Adrenal gland (tissue), 9 donors: ENCODE measurements at regions not wholly inside any gene's neighbourhood (a gene's known extent, or its start where the extent isn't known, plus 50 kb on each side); places are given as distances from the start of the nearest gene placed in this dataset.

Experiments
- DNase-seq, 7 donors: peaks; one replicate each; pipeline ENCODE4 v3.0.0-alpha.2; 2019 to 2020
- H3K27ac ChIP-seq, 5 donors: fragments of 200-600 bp; sonication (generic) in 4 of 5; 1 replicate in 3 of 5; 2 replicates in 2 of 5; pipeline versions ENCODE4 v1.5.1 to v1.8.0; 2016 to 2020; ENCODE audit warnings: mild to moderate bottlenecking in 1 of 5
- H3K27me3 ChIP-seq: fragments of 200-600 bp; 2 replicates; pipeline ENCODE4 v1.8.0; 2021
- H3K36me3 ChIP-seq, 2 donors: fragments of 200-600 bp; replicated peaks in 1 of 2; 1 replicate in 1 of 2; 2 replicates in 1 of 2; pipeline versions ENCODE4 v1.5.1 to v1.8.0; 2018 to 2022
- H3K4me1 ChIP-seq, 2 donors: fragments of 200-600 bp; replicated peaks in 1 of 2; 1 replicate in 1 of 2; 2 replicates in 1 of 2; pipeline versions ENCODE4 v1.5.1 to v1.8.0; 2018 to 2021
- H3K4me3 ChIP-seq, 4 donors: fragments of 200-600 bp; sonication (generic) in 3 of 4; one replicate each; pipeline ENCODE4 v1.5.1; 2016 to 2018
- H3K9me3 ChIP-seq, 3 donors: fragments of 200-600 bp; sonication (generic) in 1 of 3; replicated peaks in 1 of 3; 1 replicate in 2 of 3; 2 replicates in 1 of 3; pipeline versions ENCODE4 v1.5.1 to v1.8.0; 2016 to 2021
- POLR2A ChIP-seq, 2 donors: fragments of 450-650 bp; IDR thresholded peaks; one replicate each; pipeline ENCODE4 v1.6.1; 2017; ENCODE audit warnings: antibody characterized with exemption in 2 of 2, mild to moderate bottlenecking in 2 of 2, moderate library complexity in 1 of 2
- WGBS, 4 donors: extraction: QIAGEN DNeasy Blood & Tissue Kit in 2 of 4; methylation state at CpG; one replicate each; pipeline versions ENCODE4 v1.1.5 to v1.1.7; 2013 to 2017; 5-methylcytosine and 5-hydroxymethylcytosine counted together
- intact Hi-C, 2 donors: fragments of 100-400 bp; cut with DNase I; formaldehyde crosslinking; loops; one replicate each; pipeline versions ENCODE4 v1.14.1 to v1.15.0; 2022 to 2023
- TF ChIP-seq, protein P1 (sequence below), 6 experiments: fragments of 450-650 bp in 4 of 6; fragments of 200-600 bp in 2 of 6; sonication (generic) in 1 of 6; IDR thresholded peaks; 1 replicate in 5 of 6; 2 replicates in 1 of 6; pipeline versions ENCODE4 v1.5.1 to v1.8.0; 2016 to 2021; ENCODE audit warnings: antibody characterized with exemption in 6 of 6, mild to moderate bottlenecking in 2 of 6, moderate library complexity in 1 of 6
- donor health status: healthy with polysubstance abuse.
- donor health status: Bipolar disorder and iron deficiency.
- donor health status: DM: yes; HTN: yes; CAD: no.
- donor health status: DM: no; HTN: no; CAD: no.
- donor health status: DM: no; HTN: no; CAD: no.

GRCh38 chr15:93631958-93632618 is 543.1 kb upstream of the RGMA start:
- no peaks in the 10 kb centered on the region for H3K4me1 ChIP-seq
- no peak overlapping the region for H3K4me3 ChIP-seq
- no peak overlapping the region for H3K27ac ChIP-seq
- DNase-seq: no peak
- H3K36me3 ChIP-seq: no peaks in the 10 kb centered on the region
- H3K9me3 ChIP-seq: no peaks in the 10 kb centered on the region
- WGBS, 4 donors: 68 to 75% (median 73%) methylated on average over 9 of the region's 9 CpGs
- H3K27me3 ChIP-seq: no peaks in the 10 kb centered on the region
- intact Hi-C loops: no loop called here
- TF ChIP-seq, protein P1, sequence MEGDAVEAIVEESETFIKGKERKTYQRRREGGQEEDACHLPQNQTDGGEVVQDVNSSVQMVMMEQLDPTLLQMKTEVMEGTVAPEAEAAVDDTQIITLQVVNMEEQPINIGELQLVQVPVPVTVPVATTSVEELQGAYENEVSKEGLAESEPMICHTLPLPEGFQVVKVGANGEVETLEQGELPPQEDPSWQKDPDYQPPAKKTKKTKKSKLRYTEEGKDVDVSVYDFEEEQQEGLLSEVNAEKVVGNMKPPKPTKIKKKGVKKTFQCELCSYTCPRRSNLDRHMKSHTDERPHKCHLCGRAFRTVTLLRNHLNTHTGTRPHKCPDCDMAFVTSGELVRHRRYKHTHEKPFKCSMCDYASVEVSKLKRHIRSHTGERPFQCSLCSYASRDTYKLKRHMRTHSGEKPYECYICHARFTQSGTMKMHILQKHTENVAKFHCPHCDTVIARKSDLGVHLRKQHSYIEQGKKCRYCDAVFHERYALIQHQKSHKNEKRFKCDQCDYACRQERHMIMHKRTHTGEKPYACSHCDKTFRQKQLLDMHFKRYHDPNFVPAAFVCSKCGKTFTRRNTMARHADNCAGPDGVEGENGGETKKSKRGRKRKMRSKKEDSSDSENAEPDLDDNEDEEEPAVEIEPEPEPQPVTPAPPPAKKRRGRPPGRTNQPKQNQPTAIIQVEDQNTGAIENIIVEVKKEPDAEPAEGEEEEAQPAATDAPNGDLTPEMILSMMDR (IDR thresholded peaks at IDR 0.05): no peak
- no peak for TF ChIP-seq POLR2A (IDR thresholded peaks at IDR 0.05)

- no peak for DNase-seq
- peaks cover 5% of the 10 kb centered on the region for H3K27me3 ChIP-seq
- H3K36me3 ChIP-seq: no peaks in the 10 kb centered on the region
- H3K27ac ChIP-seq: no peak overlapping the region
- H3K9me3 ChIP-seq: no peaks in the 10 kb centered on the region
- H3K4me3 ChIP-seq: no peak overlapping the region
- TF ChIP-seq, protein P1 (IDR thresholded peaks at IDR 0.05): no peak
- no peak for TF ChIP-seq POLR2A (IDR thresholded peaks at IDR 0.05)
- H3K4me1 ChIP-seq: no peaks in the 10 kb centered on the region
- intact Hi-C loops: no loop called here
- 64 to 73% (median 68%) methylated on average over 5 of the region's 5 CpGs for WGBS, 4 donors
Observed at GRCh38 chr15:93619597-93619996, 530.6 kb upstream of the RGMA start.

- H3K36me3 ChIP-seq: no peaks in the 10 kb centered on the region
- TF ChIP-seq, protein P1 (IDR thresholded peaks at IDR 0.05): no peak
- no peak for TF ChIP-seq POLR2A (IDR thresholded peaks at IDR 0.05)
- DNase-seq: no peak
- peaks cover 5% of the 10 kb centered on the region for H3K27me3 ChIP-seq
- no peak overlapping the region for H3K27ac ChIP-seq
- no peak overlapping the region for H3K4me3 ChIP-seq
- no peaks in the 10 kb centered on the region for H3K4me1 ChIP-seq
- intact Hi-C loops: no loop called here
- H3K9me3 ChIP-seq: no peaks in the 10 kb centered on the region
Observed at GRCh38 chr15:93617443-93617842, 528.4 kb upstream of the RGMA start.

GRCh38 chr15:93614386-93615104 is 525.5 kb upstream of the RGMA start:
- no peaks in the 10 kb centered on the region for H3K4me1 ChIP-seq
- intact Hi-C loops: no loop called here
- no peaks in the 10 kb centered on the region for H3K27me3 ChIP-seq
- TF ChIP-seq POLR2A (IDR thresholded peaks at IDR 0.05): no peak
- TF ChIP-seq, protein P1 (IDR thresholded peaks at IDR 0.05): no peak
- WGBS, 4 donors: 66 to 76% (median 70%) methylated on average over 11 of the region's 11 CpGs
- no peak overlapping the region for H3K4me3 ChIP-seq
- DNase-seq: no peak
- no peaks in the 10 kb centered on the region for H3K36me3 ChIP-seq
- no peak overlapping the region for H3K27ac ChIP-seq
- H3K9me3 ChIP-seq: no peaks in the 10 kb centered on the region
